IPS-18a (cell line): ENCODE measurements at regions not wholly inside any gene's neighbourhood (a gene's known extent, or its start where the extent isn't known, plus 50 kb on each side); places are given as distances from the start of the nearest gene placed in this dataset.

Source experiments
- H3K27ac ChIP-seq: one replicate; pipeline ENCODE4 v1.5.1; 2013; ENCODE audit warnings: low read length
- H3K27me3 ChIP-seq: one replicate; pipeline ENCODE4 v1.6.1; 2013; ENCODE audit warnings: mild to moderate bottlenecking, low read length; ENCODE audit not compliant: control insufficient read depth, insufficient read depth
- H3K36me3 ChIP-seq: one replicate; pipeline ENCODE4 v1.6.1; 2013; ENCODE audit warnings: low read depth, low read length; ENCODE audit not compliant: control insufficient read depth
- H3K4me1 ChIP-seq: one replicate; pipeline ENCODE4 v1.6.1; 2013; ENCODE audit warnings: low read depth, low read length; ENCODE audit not compliant: control insufficient read depth
- H3K4me3 ChIP-seq: one replicate; pipeline ENCODE4 v1.5.1; 2013; ENCODE audit warnings: low read length
- H3K9ac ChIP-seq: one replicate; pipeline ENCODE4 v1.6.1; 2013; ENCODE audit warnings: mild to moderate bottlenecking, low read length, moderate library complexity
- H3K9me3 ChIP-seq: one replicate; pipeline ENCODE4 v1.6.1; 2013; ENCODE audit warnings: low read depth, low read length; ENCODE audit not compliant: control insufficient read depth

DNA sequence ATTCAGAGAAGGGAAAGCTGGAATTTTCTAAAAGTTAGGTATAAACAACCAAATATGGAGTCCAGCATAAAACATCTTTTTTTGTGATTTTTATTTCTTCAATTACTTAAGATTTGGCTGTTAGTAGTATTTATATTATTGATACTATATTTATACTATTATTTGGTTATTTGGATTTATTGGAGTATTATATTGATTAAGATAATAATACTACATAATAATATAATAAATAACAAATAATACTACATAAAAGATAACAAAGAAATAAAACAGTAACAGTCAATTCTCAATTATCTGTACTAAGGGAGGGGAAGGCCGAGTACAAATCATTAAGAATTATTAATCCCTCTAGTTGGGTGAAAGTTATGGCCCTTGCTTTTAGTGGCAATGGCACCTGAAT, 66.0 kb upstream of the IRF2 start:
- no peak overlapping the region for H3K27ac ChIP-seq
- H3K9me3 ChIP-seq, result no peaks in the 10 kb centered on the region
- H3K4me3 ChIP-seq, result no peak overlapping the region
- H3K4me1 ChIP-seq, result peaks cover 6% of the 10 kb centered on the region
- no peaks in the 10 kb centered on the region for H3K27me3 ChIP-seq
- no peak overlapping the region for H3K9ac ChIP-seq
- no peaks in the 10 kb centered on the region for H3K36me3 ChIP-seq

- Histone ChIP-seq H3K9ac (peak overlapping the region; percentile 40), H3K4me1 (peaks cover 6% of the 10 kb centered on the region), H3K27me3 (no peaks in the 10 kb centered on the region), H3K27ac (no peak overlapping the region), H3K36me3 (no peaks in the 10 kb centered on the region), H3K9me3 (no peaks in the 10 kb centered on the region), H3K4me3 (peak overlapping the region; percentile 74)
Observed at GRCh38 chr4:184538023-184538599, 63.8 kb upstream of the IRF2 start.

DNA sequence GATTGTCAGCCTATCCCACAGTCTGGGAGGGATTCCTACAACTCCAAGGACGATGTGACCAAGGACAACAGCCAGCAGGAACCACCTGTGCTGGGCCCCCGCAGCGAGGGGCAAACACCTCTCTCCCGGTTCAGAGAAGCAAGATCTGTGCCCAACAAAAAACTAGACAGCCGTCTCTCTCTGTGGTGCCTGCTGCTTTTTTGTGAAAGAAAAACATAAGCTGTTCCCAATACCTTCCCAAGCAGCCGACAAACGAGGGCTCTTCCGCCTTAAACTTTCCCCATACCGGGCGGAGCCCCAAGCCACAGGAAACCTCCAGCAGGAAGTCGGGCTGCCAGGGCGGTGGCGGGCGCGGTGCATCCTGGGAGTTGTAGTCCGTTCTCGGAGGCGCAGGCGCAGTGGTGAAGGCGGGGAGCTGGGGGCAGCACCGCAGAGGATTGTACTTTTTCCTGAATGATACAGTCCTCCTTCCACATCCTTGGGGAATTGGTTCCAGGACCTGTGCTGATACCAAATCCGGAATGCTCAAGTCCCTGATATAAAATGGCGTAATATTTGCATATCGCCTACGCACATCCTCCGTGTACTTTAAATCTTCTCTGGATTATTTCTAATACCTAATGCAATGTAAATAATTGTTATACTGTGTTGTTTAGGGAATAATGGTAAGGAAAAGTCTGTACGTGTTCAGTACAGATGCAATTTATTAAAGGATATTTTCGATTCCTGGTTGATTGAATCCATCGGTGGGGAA, 63.1 kb upstream of the IRF2 start:
- Histone ChIP-seq H3K9me3 (no peaks in the 10 kb centered on the region), H3K36me3 (no peaks in the 10 kb centered on the region), H3K4me3 (peak overlapping the region; percentile 74), H3K27ac (peak overlapping the region; percentile 33), H3K9ac (peak overlapping the region; percentile 60), H3K4me1 (peaks cover 6% of the 10 kb centered on the region), H3K27me3 (no peaks in the 10 kb centered on the region)

GRCh38 chr4:184536881-184537248, 62.5 kb upstream of the IRF2 start:
- Histone ChIP-seq H3K4me3 (peak overlapping the region; percentile 74), H3K36me3 (no peaks in the 10 kb centered on the region), H3K27me3 (no peaks in the 10 kb centered on the region), H3K27ac (peak overlapping the region; percentile 15), H3K9me3 (no peaks in the 10 kb centered on the region), H3K4me1 (peaks cover 6% of the 10 kb centered on the region), H3K9ac (peak overlapping the region; percentile 60)

DNA sequence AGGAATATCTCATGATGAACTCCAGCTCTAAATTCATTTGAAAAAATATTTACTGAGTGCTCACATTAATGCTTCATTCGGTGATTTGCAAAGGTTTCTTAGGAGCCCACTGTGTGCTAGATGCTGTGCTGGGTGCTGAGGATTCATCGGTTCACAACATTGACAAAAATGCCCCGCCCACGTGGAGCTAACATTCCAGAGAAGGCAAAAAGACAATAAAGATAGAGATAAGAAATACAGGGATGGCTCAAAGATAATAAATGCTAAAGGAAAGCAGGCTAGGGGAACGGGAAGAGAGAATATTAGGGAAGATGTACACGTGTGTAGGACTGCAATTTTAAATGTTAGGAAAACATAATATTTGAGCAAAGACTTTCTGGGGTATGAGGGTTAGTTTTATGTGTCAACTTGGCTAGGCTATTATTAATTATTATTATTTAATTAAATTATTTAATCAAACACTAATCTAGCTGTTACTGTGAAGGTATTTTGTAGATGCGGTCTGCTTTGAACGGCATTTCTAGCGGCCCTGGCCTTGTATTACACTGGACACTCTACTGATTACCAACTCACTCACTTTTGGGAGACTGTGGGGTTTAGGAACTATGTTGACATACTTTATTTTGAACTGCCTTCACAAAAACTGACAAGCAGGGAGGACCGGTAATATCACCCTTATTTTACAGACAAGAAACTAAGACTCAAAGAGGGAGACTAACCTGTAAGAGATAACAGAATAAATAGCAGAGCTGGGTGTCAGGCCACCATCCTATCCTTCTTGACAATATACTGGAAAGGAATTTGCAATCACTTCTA, 61.9 kb upstream of the IRF2 start:
- Histone ChIP-seq H3K4me1 (peaks cover 6% of the 10 kb centered on the region), H3K4me3 (peak overlapping the region; percentile 74), H3K36me3 (no peaks in the 10 kb centered on the region), H3K27ac (no peak overlapping the region), H3K9me3 (no peaks in the 10 kb centered on the region), H3K27me3 (no peaks in the 10 kb centered on the region), H3K9ac (peak overlapping the region; percentile 60)

DNA sequence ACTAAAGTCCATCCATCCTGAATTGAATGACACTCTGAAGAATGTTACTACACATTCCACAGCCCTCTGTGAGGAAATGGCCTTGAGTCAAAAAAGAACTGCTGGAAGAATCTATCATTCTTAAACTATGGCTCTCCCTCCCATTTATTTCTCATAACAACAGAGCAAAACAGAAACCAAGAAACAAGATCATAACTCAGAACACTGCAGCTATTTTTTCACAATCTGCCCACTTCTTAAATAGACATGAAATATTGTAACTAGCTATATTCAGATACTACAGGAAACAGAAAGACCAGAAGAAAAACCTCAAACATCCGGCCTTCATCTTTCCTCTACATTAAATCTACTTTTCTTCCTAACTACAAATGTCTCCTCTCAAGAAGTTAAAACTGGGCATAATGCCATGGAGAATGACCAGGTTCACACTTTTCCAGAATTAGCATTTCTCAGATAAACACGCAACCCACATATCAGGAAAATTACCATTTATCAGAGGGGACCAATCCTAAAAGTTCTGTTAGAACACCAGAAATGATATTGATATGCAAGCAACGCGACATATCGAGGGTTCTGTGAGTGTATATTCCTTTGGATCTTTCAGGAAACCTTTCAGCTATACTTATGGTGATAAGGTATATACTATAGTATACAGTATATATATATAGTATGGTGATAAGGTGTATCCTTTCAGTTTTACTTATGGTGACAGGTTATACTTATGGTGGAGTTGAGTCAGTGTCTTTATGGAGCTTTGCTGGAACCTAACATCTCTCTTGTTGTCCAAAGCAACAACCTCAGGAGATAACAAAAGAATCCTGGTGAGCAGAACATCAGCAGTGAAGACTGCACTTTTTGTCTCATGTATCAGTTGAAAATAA, 60.4 kb upstream of the IRF2 start:
- no peaks in the 10 kb centered on the region for H3K36me3 ChIP-seq
- H3K27me3 ChIP-seq, result no peaks in the 10 kb centered on the region
- H3K9ac ChIP-seq, result no peak overlapping the region
- no peak overlapping the region for H3K27ac ChIP-seq
- H3K4me3 ChIP-seq, result no peak overlapping the region
- H3K9me3 ChIP-seq, result no peaks in the 10 kb centered on the region
- peaks cover 6% of the 10 kb centered on the region for H3K4me1 ChIP-seq

- H3K4me1 ChIP-seq, result peaks cover 6% of the 10 kb centered on the region
- no peak overlapping the region for H3K27ac ChIP-seq
- H3K36me3 ChIP-seq, result no peaks in the 10 kb centered on the region
- no peak overlapping the region for H3K9ac ChIP-seq
- no peak overlapping the region for H3K4me3 ChIP-seq
- no peaks in the 10 kb centered on the region for H3K9me3 ChIP-seq
- H3K27me3 ChIP-seq, result no peaks in the 10 kb centered on the region
Observed at GRCh38 chr4:184533908-184534307, 59.6 kb upstream of the IRF2 start.

GRCh38 chr4:184531008-184531407, 56.7 kb upstream of the IRF2 start:
- no peak overlapping the region for H3K4me3 ChIP-seq
- H3K27ac ChIP-seq, result no peak overlapping the region
- no peaks in the 10 kb centered on the region for H3K27me3 ChIP-seq
- H3K36me3 ChIP-seq, result no peaks in the 10 kb centered on the region
- no peaks in the 10 kb centered on the region for H3K4me1 ChIP-seq
- no peak overlapping the region for H3K9ac ChIP-seq
- no peaks in the 10 kb centered on the region for H3K9me3 ChIP-seq

GRCh38 chr4:184529283-184529682, 54.9 kb upstream of the IRF2 start:
- Histone ChIP-seq H3K4me3 (no peak overlapping the region), H3K36me3 (no peaks in the 10 kb centered on the region), H3K4me1 (no peaks in the 10 kb centered on the region), H3K9me3 (no peaks in the 10 kb centered on the region), H3K9ac (no peak overlapping the region), H3K27me3 (no peaks in the 10 kb centered on the region), H3K27ac (no peak overlapping the region)

DNA sequence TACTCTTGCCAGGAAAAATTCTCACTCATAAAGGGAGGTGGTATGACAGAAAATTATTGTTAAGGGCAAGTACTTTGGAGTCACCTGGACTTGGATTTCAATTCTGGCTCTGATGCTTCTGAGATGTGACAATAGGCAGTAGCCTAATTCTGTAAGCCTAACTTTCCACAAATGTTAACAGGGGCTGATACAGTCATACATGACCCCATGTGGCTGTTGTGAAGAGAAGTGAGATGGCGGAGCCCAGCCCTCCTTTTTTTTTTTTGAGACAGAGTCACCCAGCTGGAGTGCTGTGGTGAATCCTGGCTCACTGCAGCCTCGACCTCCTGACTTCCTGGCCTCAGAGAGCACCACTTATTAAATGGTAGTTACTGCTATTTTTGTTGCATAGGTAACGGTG, 54.4 kb upstream of the IRF2 start:
- Histone ChIP-seq H3K9me3 (no peaks in the 10 kb centered on the region), H3K9ac (no peak overlapping the region), H3K4me3 (no peak overlapping the region), H3K4me1 (no peaks in the 10 kb centered on the region), H3K27me3 (no peaks in the 10 kb centered on the region), H3K36me3 (no peaks in the 10 kb centered on the region), H3K27ac (no peak overlapping the region)

- Histone ChIP-seq H3K4me1 (no peaks in the 10 kb centered on the region), H3K4me3 (no peak overlapping the region), H3K9ac (no peak overlapping the region), H3K27me3 (no peaks in the 10 kb centered on the region), H3K27ac (no peak overlapping the region), H3K9me3 (no peaks in the 10 kb centered on the region), H3K36me3 (no peaks in the 10 kb centered on the region)
Observed at GRCh38 chr4:184528051-184528450, 53.7 kb upstream of the IRF2 start.
